OCI-LY7 (cell line): ENCODE measurements at regions not wholly inside any gene's neighbourhood (a gene's known extent, or its start where the extent isn't known, plus 50 kb on each side); places are given as distances from the start of the nearest gene placed in this dataset.

Experiments used
- CTCF ChIP-seq: fragments of 200-600 bp; sonication (generic); conservative IDR thresholded peaks from 2 replicates; pipeline ENCODE4 v1.5.1; 2014; ENCODE audit warnings: mild to moderate bottlenecking, antibody characterized with exemption, low read length, moderate library complexity, mixed read lengths
- EZH2phosphoT487 ChIP-seq: fragments of 200-600 bp; sonication (generic); IDR thresholded peaks from 2 replicates; pipeline ENCODE4 v1.6.1; 2018; ENCODE audit warnings: low read depth, borderline replicate concordance, mild to moderate bottlenecking, mixed run types, antibody characterized with exemption, low read length, moderate library complexity, mixed read lengths

GRCh38 chr11:101786916-101787315, 127.9 kb upstream of the CEP126 start:
- no peak for TF ChIP-seq CTCF
- TF ChIP-seq EZH2phosphoT487: no peak
